Fibroblast of peridontal ligament (primary cell): ENCODE measurements at regions not wholly inside any gene's neighbourhood (a gene's known extent, or its start where the extent isn't known, plus 50 kb on each side); places are given as distances from the start of the nearest gene placed in this dataset.

Source experiments
- DNase-seq: peaks from one replicate; pipeline ENCODE4 v3.0.0-alpha.2; 2010; ENCODE audit errors: extremely low read depth

- no peak for DNase-seq
These were observed 259.9 kb downstream of the NDUFA10 start for GRCh38 chr2:239765076-239765845.

- DNase-seq, result no peak
These were observed 261.6 kb downstream of the NDUFA10 start for GRCh38 chr2:239763433-239764097.

- DNase-seq, result no peak
These were observed 262.4 kb downstream of the NDUFA10 start for GRCh38 chr2:239762655-239763269.

DNA sequence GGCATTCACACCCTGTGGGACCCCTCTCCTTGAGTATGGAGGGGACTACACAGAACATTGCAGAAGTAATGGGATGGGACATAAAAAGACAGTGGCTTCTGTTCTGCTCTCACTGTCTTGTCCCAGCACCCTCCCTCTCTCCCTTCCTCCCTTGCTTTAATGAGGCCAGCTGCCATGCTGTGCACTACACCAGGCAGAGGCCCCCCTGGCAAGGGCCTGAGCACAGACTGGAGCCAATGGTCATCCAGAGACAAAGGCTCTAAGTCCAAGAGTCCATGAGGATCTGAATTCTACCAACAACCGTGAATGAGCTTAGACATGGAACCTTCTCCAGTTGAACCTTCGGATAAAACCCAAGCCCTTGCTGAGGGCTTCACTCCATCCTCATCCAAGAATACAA is 263.0 kb downstream of the NDUFA10 start:
- no peak for DNase-seq

DNA sequence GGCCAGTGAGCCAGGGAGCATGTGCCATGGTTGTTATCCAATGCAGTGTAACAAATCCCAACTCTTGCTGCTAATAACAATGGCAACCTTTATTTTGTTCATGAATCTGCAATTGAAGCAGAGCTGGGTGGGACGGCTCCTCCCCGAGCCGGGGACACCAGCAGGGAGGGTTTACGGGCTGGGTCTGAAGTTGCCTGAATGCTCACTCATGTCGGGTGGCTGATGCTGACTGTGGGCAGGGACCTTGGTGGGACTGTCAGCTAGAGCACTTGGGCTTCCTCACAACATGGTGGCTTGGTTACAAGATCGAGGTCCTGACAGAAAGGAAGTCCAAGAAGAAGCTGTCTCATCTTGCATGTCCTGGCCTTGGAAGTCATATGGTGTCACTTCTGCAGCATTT is 264.5 kb downstream of the NDUFA10 start:
- DNase-seq, result no peak

DNA sequence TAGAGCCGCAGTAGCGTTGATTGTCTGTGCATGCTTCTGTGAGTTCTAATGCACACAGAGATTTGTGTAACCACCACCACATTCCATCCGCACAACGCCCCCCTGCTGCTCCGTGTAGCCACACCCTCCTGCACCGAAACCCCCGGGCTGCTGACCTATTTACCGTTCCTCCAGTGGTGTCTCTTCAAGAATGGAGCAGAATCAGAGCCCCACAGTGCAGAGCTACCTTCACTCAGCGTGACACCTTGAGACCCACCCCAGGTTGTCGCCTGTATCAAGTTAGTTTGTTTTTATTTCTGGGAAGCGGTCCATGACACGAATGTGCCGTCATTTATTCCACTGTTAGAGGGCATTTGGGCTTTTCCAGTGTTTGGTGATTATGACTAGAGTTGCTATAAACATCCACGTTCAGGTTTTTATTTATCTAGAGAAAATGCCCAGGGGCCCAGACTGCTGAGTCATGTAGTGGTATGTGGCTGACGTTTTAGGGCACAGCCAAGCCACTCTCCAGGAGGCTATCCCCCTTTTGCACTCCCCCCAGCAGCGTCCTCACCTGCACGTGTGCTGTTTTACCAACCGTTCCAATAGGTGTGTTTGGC is 266.8 kb downstream of the NDUFA10 start:
- DNase-seq, result no peak

DNA sequence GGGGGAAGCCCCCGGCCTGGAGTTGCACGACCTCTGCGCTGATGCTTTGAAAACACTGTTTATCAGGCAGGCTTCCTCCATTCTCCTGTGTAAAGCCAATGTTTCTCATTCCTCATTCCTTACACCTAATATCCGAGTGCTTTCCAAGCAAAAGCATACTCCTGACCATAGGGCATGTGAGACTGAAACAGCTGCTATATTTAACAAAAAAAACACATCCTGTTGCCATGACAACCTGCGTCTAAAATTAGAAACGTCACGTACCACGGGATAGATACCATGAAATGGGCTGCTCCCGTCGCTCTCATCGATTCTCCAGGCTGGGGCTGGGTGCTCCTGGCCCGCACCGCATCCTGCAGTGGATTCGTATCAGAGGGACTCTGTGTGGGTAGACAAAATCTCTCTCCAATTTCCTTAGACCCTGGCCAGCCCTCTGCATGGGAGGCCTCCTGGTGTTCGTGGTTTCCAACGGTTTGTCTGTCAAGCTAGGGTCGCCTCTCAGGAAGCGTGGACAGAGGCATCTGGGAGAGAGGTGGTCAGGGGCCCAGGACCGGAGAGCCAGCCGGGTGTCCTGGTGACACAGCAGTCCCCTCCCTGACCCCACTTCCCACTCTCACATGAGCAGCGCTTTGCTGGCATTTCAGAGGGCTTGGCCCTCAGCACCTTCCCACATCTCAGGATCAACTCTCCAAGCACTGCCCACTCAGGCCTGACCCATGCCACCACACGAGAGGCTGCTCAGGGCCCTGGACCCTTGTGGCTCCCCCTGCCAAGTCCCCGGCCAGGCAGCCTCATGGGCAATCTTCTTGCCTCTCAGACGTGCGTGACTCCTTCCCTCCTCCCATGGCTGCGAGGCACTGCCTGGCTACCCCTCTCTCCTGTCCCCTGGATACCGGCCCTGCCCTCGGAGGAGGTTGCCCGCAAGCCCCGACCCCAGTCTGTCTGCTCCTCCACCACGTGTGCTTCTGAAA is 268.1 kb downstream of the NDUFA10 start:
- no peak for DNase-seq

DNA sequence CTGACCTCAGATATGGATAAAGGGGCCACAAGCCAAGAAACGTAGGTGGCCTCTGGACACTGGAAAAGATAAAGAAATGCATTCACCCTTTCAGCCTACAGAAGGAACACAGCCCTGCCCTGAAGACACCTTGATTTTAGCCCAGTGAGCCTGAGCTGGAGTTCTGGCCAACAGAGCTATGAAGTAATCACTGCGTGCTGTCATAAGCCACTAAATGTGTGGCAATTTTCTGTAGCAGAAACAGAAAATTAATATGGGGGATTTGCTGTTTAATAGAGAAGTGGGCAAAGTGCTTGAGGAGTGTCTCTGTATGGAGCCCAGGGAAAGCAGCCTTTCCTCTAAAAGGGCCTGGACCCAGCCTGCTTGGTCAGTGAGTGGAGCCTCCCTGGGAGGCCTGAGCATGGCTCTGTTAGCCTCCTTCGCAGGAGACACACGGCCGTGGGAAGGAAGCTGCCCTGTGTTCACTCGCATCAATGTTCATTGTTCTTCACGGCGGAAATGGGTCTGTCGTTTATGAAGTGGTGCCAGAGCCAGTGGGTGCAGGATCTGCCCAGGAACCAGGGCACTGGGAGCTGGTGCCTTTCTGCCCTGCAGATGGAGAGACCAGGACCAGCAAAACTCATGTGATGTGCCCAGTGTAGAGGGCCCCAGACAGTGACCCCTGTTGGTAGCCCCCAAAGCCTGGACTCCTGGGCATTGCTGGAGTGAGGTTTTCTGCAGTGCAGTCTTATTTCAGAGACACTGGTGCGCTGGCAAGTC is 268.9 kb downstream of the NDUFA10 start:
- DNase-seq, result no peak

DNA sequence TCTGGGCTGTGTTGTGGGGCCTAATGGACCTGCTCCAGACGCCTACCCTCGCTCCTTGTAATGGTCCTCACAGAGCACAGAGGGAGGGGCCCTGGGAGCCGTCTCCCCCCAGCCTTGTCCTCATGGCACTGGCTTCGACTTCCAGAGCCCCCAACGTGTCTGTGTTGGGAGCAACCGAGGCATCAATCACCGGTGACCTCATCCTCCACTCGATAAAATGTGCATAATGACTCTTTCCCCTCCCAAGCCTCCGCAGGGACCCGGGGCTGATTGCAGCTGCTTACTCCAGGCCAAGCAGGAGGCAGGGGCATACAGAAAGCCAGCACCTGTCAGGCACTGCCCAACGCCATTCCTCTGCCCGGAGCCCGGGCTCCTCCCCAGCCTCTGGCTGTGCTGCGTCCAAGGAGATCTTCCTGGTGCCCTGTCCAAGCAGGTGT is 271.7 kb downstream of the NDUFA10 start:
- DNase-seq, result no peak

GRCh38 chr2:239752951-239753350 is 272.2 kb downstream of the NDUFA10 start:
- DNase-seq, result no peak

GRCh38 chr2:239751679-239752355 is 273.3 kb downstream of the NDUFA10 start:
- DNase-seq, result no peak

- no peak for DNase-seq
These were observed 274.0 kb downstream of the NDUFA10 start for GRCh38 chr2:239750929-239751678.

DNA sequence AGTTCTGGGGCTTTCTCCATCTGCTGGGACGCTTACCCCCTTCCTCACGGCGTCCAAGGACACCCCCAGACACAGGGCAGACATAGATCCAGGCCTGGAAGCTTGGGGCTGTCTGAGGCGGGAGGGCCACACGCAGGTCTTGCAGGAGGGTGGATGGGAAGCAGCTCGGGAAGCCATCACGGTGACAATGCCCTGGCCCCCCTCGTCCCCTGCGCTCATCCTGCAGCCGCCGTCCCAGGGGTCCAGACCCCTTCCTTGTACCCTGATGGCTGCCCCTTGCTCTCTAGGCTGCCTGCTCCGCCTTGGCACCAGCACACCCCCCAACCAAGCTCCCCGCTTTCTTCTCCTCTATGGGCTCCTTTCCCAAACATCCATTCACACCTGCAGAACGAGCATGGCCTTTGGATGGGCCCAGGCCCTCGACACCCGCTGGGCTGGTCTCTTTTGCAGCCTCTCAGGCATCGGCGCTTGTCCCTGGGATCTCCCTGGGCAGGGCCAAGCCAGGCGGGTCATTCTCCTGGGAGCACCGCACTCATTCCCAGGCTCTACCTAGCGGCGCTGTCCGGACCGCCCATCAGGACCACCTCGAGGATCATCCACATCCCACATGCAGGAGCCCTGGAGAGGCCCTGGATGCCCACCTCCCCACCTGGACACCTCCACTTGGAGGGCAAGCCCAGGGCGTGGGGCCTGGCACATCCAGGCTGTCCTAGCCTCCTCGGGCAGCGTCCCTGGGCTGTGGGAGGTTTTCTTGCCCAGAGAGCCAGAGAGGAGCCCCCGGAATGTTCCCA is 274.9 kb downstream of the NDUFA10 start:
- DNase-seq, result no peak

- no peak for DNase-seq
These were observed 275.8 kb downstream of the NDUFA10 start for GRCh38 chr2:239749272-239749873.

- DNase-seq, result no peak
These were observed 276.3 kb downstream of the NDUFA10 start for GRCh38 chr2:239748811-239749210.

- no peak for DNase-seq
These were observed 277.4 kb downstream of the NDUFA10 start for GRCh38 chr2:239747771-239748170.

DNA sequence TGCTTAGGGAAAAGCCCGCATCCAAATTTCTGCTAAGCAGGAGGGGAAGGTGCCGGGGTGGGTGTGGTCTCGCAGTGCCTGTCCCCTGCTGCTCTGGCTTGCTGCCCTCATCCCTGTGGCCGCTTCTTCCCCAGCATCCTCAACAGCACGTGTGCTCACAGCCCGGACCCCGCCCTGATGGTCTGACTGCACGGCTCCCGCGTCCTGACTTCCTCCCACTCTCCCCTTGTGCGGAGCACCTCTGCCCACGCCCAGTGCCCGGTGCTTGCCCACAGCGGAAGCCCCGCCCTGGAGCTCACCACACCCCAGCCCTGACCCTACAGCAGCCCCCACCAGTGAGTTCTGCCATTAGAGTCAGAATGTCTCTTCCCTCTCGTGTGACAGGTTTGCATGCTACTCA is 277.9 kb downstream of the NDUFA10 start:
- no peak for DNase-seq
